GM12874 (cell line): ENCODE measurements at regions not wholly inside any gene's neighbourhood (a gene's known extent, or its start where the extent isn't known, plus 50 kb on each side); places are given as distances from the start of the nearest gene placed in this dataset.

Source experiments
- CTCF ChIP-seq: IDR thresholded peaks from 2 replicates; pipeline ENCODE4 v1.5.1; 2011; ENCODE audit warnings: low read depth, mild to moderate bottlenecking, control low read depth, low read length, moderate library complexity; ENCODE audit not compliant: insufficient read depth

- no peak for TF ChIP-seq CTCF
Measured at GRCh38 chr5:9955586-9955985, 294.1 kb downstream of the ATPSCKMT start.

GRCh38 chr5:9954869-9955268, 294.8 kb downstream of the ATPSCKMT start:
- TF ChIP-seq CTCF: no peak

- TF ChIP-seq CTCF: no peak
Measured at GRCh38 chr5:9953691-9954090, 296.0 kb downstream of the ATPSCKMT start.

GRCh38 chr5:9951865-9952516, 297.7 kb downstream of the ATPSCKMT start:
- TF ChIP-seq CTCF: no peak

GRCh38 chr5:9947944-9948343, 301.7 kb downstream of the ATPSCKMT start:
- TF ChIP-seq CTCF: no peak

- TF ChIP-seq CTCF: no peak
Measured at GRCh38 chr5:9947225-9947714, 302.4 kb downstream of the ATPSCKMT start.

- no peak for TF ChIP-seq CTCF
Measured at GRCh38 chr5:9932770-9933169, 302.6 kb upstream of the TAS2R1 start.
